Chondrocyte (in vitro differentiated cells): ENCODE measurements at regions not wholly inside any gene's neighbourhood (a gene's known extent, or its start where the extent isn't known, plus 50 kb on each side); places are given as distances from the start of the nearest gene placed in this dataset.

Experiments
- DNase-seq: peaks from one replicate; pipeline ENCODE4 v3.0.0; 2021; ENCODE audit warnings: mixed read lengths, low spot score
- H3K27ac Mint-ChIP-seq: one replicate; pipeline ENCODE4 v1.8.0; 2021; ENCODE audit warnings: mild to moderate bottlenecking, moderate library complexity, mixed read lengths; ENCODE audit not compliant: unreplicated experiment
- H3K27me3 Mint-ChIP-seq: 2 replicates; pipeline ENCODE4 v1.8.0; 2021; ENCODE audit warnings: low read depth, mixed read lengths
- H3K36me3 Mint-ChIP-seq: 2 replicates; pipeline ENCODE4 v1.8.0; 2021; ENCODE audit warnings: low read depth, mixed read lengths
- H3K4me1 Mint-ChIP-seq: 2 replicates; pipeline ENCODE4 v1.8.0; 2021; ENCODE audit warnings: low read depth, mild to moderate bottlenecking, mixed read lengths
- H3K4me3 Mint-ChIP-seq: one replicate; pipeline ENCODE4 v1.8.0; 2021; ENCODE audit warnings: mild to moderate bottlenecking, moderate library complexity, mixed read lengths; ENCODE audit not compliant: unreplicated experiment
- H3K9me3 Mint-ChIP-seq: 2 replicates; pipeline ENCODE4 v1.8.0; 2021; ENCODE audit warnings: low read depth, mixed read lengths
- CTCF ChIP-seq: fragments of 200-600 bp; sonication (generic); IDR thresholded peaks from 2 replicates; pipeline ENCODE4 v1.5.0; 2021; ENCODE audit warnings: antibody characterized with exemption, mild to moderate bottlenecking, moderate library complexity

- H3K27me3 Mint-ChIP-seq = peaks cover 23% of the 10 kb centered on the region
- H3K36me3 Mint-ChIP-seq = no peaks in the 10 kb centered on the region
- H3K9me3 Mint-ChIP-seq = no peaks in the 10 kb centered on the region
- DNase-seq = no peak
- no peak overlapping the region for H3K27ac Mint-ChIP-seq
- no peaks in the 10 kb centered on the region for H3K4me1 Mint-ChIP-seq
- no peak overlapping the region for H3K4me3 Mint-ChIP-seq
- no peak for TF ChIP-seq CTCF
Measured at GRCh38 chr11:31939004-31939403, 127.9 kb upstream of the PAX6 start.

GRCh38 chr11:31936312-31936711, 125.2 kb upstream of the PAX6 start:
- H3K36me3 Mint-ChIP-seq = no peaks in the 10 kb centered on the region
- H3K4me3 Mint-ChIP-seq = no peak overlapping the region
- H3K27ac Mint-ChIP-seq = no peak overlapping the region
- H3K9me3 Mint-ChIP-seq = no peaks in the 10 kb centered on the region
- peaks cover 40% of the 10 kb centered on the region for H3K27me3 Mint-ChIP-seq
- no peaks in the 10 kb centered on the region for H3K4me1 Mint-ChIP-seq
- DNase-seq = no peak
- no peak for TF ChIP-seq CTCF

- Mint-ChIP-seq H3K4me3 (no peak overlapping the region), H3K27ac (no peak overlapping the region), H3K9me3 (no peaks in the 10 kb centered on the region), H3K27me3 (peaks cover 46% of the 10 kb centered on the region), H3K4me1 (no peaks in the 10 kb centered on the region), H3K36me3 (peaks cover under 1% of the 10 kb centered on the region)
- no peak for TF ChIP-seq CTCF
- no peak for DNase-seq
Measured at GRCh38 chr11:31932879-31933278, 121.8 kb upstream of the PAX6 start.

- Mint-ChIP-seq H3K36me3 (peaks cover 3% of the 10 kb centered on the region), H3K27ac (no peak overlapping the region), H3K27me3 (peaks cover 41% of the 10 kb centered on the region), H3K9me3 (no peaks in the 10 kb centered on the region), H3K4me1 (no peaks in the 10 kb centered on the region), H3K4me3 (no peak overlapping the region)
- no peak for DNase-seq
- no peak for TF ChIP-seq CTCF
Measured at GRCh38 chr11:31927982-31928381, 116.9 kb upstream of the PAX6 start.

- Mint-ChIP-seq H3K9me3 (no peaks in the 10 kb centered on the region), H3K27me3 (peaks cover 35% of the 10 kb centered on the region), H3K27ac (no peak overlapping the region), H3K36me3 (peaks cover 3% of the 10 kb centered on the region), H3K4me1 (no peaks in the 10 kb centered on the region), H3K4me3 (no peak overlapping the region)
- no peak for DNase-seq
- TF ChIP-seq CTCF = no peak
Measured at GRCh38 chr11:31926816-31927528, 115.8 kb upstream of the PAX6 start.
